ENCODE measurements at regions not wholly inside any gene's neighbourhood (a gene's known extent, or its start where the extent isn't known, plus 50 kb on each side); places are given as distances from the start of the nearest gene placed in this dataset.
"Not testable (repeated sequence)": the region's sequence is repeated elsewhere in the genome, so short reads cannot be mapped to it uniquely, and the experiment has no call there.

- no peak for ATAC-seq (ENCODE audit: low read depth)
- CTCF ChIA-PET, result no interaction called here
These were observed 103.1 kb downstream of the VGLL3 start for GRCh38 chr3:86887876-86888275.

GRCh38 chr3:86880066-86880465 is 110.9 kb downstream of the VGLL3 start:
- Histone ChIP-seq H3K4me3 (ENCODE audit: control extremely low read depth in 1 of 5, extremely low read depth in 1 of 5, insufficient read depth in 1 of 5, low read depth in 2 of 5, low read length in 4 of 5) (no peak overlapping the region), H3K9ac (ENCODE audit: low read length) (no peak overlapping the region), H2AFZ (ENCODE audit: insufficient read depth, low read depth, low read length, poor library complexity, severe bottlenecking) (no peak overlapping the region), H3K4me2 (replicated peaks; ENCODE audit: low read depth, low read length, poor library complexity, severe bottlenecking) (no peak overlapping the region), H3K79me2 (ENCODE audit: control insufficient read depth, insufficient read depth, low read length) (no peaks in the 10 kb centered on the region), H4K20me1 (ENCODE audit: control insufficient read depth, insufficient read depth, low read length, poor library complexity, severe bottlenecking) (no peaks in the 10 kb centered on the region), H3K27ac (ENCODE audit: low read length in 2 of 2) (no peak overlapping the region), H3K9me3 (ENCODE audit: control extremely low read depth in 1 of 3, control insufficient read depth in 2 of 3, insufficient read depth in 1 of 3, low read length in 2 of 3) (no peaks in the 10 kb centered on the region), H3K4me1 (ENCODE audit: control insufficient read depth in 2 of 2, insufficient read depth in 2 of 2, low read length in 2 of 2) (no peaks in the 10 kb centered on the region), H3K27me3 (replicated peaks in 1 of 4; ENCODE audit: control extremely low read depth in 1 of 4, control insufficient read depth in 3 of 4, insufficient read depth in 4 of 4, low read length in 3 of 4) (no peaks in the 10 kb centered on the region), H3K36me3 (replicated peaks in 1 of 2; ENCODE audit: control extremely low read depth in 1 of 2, control insufficient read depth in 1 of 2, extremely low read depth in 1 of 2, insufficient read depth in 2 of 2, low read length in 1 of 2) (no peaks in the 10 kb centered on the region)
- DNase-seq (no peak), ATAC-seq (ENCODE audit: low read depth) (no peak)
- intact Hi-C loops (cut with micrococcal nuclease), result no loop called here
- TF ChIP-seq CTCF (IDR thresholded peaks at IDR 0.05) (no peak), EZH2 (IDR thresholded peaks at IDR 0.05; ENCODE audit: borderline replicate concordance, insufficient read depth, low read depth, low read length, poor library complexity, severe bottlenecking) (no peak)
- Mint-ChIP-seq H3K4me3 (no peak overlapping the region), H3K27me3 (no peaks in the 10 kb centered on the region), H3K4me1 (no peaks in the 10 kb centered on the region), H3K9me3 (ENCODE audit: insufficient read depth) (no peaks in the 10 kb centered on the region), H3K27ac (no peak overlapping the region)
- ChIA-PET POLR2A (no interaction called here), CTCF (no interaction called here)
- WGBS (ENCODE audit: insufficient coverage), result 100% methylated on average over 2 of the region's 6 CpGs

More at GRCh38 chr3:86887876-86888275, 103.1 kb downstream of the VGLL3 start:
- no peaks in the 10 kb centered on the region for H3K4me1 Mint-ChIP-seq
- no peaks in the 10 kb centered on the region for H3K79me2 ChIP-seq (ENCODE audit: control insufficient read depth, insufficient read depth, low read length)
- H3K4me3 ChIP-seq (ENCODE audit: control extremely low read depth in 1 of 5, extremely low read depth in 1 of 5, insufficient read depth in 1 of 5, low read depth in 2 of 5, low read length in 4 of 5), result no peak overlapping the region
- H2AFZ ChIP-seq (ENCODE audit: insufficient read depth, low read depth, low read length, poor library complexity, severe bottlenecking), result no peak overlapping the region
- H3K27me3 Mint-ChIP-seq, result no peaks in the 10 kb centered on the region
- no peaks in the 10 kb centered on the region for H3K9me3 ChIP-seq (ENCODE audit: control extremely low read depth in 1 of 3, control insufficient read depth in 2 of 3, insufficient read depth in 1 of 3, low read length in 2 of 3)
- TF ChIP-seq EZH2 (IDR thresholded peaks at IDR 0.05; ENCODE audit: borderline replicate concordance, insufficient read depth, low read depth, low read length, poor library complexity, severe bottlenecking) (no peak), CTCF (IDR thresholded peaks at IDR 0.05) (no peak)
- no peak overlapping the region for H3K4me2 ChIP-seq (replicated peaks; ENCODE audit: low read depth, low read length, poor library complexity, severe bottlenecking)
- no peak overlapping the region for H3K27ac ChIP-seq (ENCODE audit: low read length in 2 of 2)
- no peak for DNase-seq
- no peak overlapping the region for H3K9ac ChIP-seq (ENCODE audit: low read length)
- H3K4me1 ChIP-seq (ENCODE audit: control insufficient read depth in 2 of 2, insufficient read depth in 2 of 2, low read length in 2 of 2), result no peaks in the 10 kb centered on the region
- peaks cover 5% of the 10 kb centered on the region for H3K9me3 Mint-ChIP-seq (ENCODE audit: insufficient read depth)
- H4K20me1 ChIP-seq (ENCODE audit: control insufficient read depth, insufficient read depth, low read length, poor library complexity, severe bottlenecking), result no peaks in the 10 kb centered on the region
- intact Hi-C loops (cut with micrococcal nuclease), result no loop called here
- no peaks in the 10 kb centered on the region for H3K36me3 ChIP-seq (replicated peaks in 1 of 2; ENCODE audit: control extremely low read depth in 1 of 2, control insufficient read depth in 1 of 2, extremely low read depth in 1 of 2, insufficient read depth in 2 of 2, low read length in 1 of 2)
- no peaks in the 10 kb centered on the region for H3K27me3 ChIP-seq (replicated peaks in 1 of 4; ENCODE audit: control extremely low read depth in 1 of 4, control insufficient read depth in 3 of 4, insufficient read depth in 4 of 4, low read length in 3 of 4)
- no peak overlapping the region for H3K4me3 Mint-ChIP-seq
- POLR2A ChIA-PET, result no interaction called here
- H3K27ac Mint-ChIP-seq, result no peak overlapping the region

DNA sequence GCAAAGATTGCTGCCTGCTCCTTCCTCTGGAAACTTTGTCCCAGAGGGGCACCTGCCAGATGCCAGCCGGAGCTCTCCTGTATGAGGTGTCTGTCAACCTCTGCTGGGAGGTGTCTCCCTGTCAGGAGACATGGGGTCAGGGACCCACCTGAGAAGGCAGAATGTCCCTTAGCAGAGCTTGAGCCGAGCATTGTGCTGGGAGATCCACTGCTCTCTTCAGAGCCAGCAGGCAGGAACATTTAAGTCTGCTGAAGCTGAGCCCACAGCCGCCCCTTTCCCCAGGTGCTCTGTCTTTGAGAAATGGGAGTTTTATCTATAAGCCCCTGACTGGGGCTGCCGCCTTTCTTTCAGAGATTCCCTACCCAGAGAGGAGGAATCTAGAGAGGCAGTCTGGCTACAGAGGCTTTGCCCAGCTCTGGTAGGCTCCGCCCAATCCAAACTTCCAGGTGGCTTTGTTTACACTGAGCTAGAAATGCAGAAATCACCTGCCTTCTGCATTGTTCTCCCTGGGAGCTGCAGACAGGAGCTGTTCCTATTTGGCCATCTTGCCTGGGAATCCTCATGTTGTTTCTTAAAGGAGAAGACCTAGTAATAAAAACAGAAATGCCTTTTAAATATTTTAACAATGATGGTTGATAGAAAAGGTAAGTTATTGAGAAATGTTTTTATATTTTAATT is 114.3 kb downstream of the VGLL3 start:
- H2AFZ ChIP-seq (ENCODE audit: insufficient read depth, low read depth, low read length, poor library complexity, severe bottlenecking); H3K9ac ChIP-seq (ENCODE audit: low read length); CTCF ChIA-PET; H3K36me3 ChIP-seq (replicated peaks in 1 of 2; ENCODE audit: control extremely low read depth in 1 of 2, control insufficient read depth in 1 of 2, extremely low read depth in 1 of 2, insufficient read depth in 2 of 2, low read length in 1 of 2); H3K4me3 ChIP-seq (ENCODE audit: control extremely low read depth in 1 of 5, extremely low read depth in 1 of 5, insufficient read depth in 1 of 5, low read depth in 2 of 5, low read length in 4 of 5); H3K4me2 ChIP-seq (replicated peaks; ENCODE audit: low read depth, low read length, poor library complexity, severe bottlenecking); H3K9me3 Mint-ChIP-seq (ENCODE audit: insufficient read depth); H3K27me3 ChIP-seq (replicated peaks in 1 of 4; ENCODE audit: control extremely low read depth in 1 of 4, control insufficient read depth in 3 of 4, insufficient read depth in 4 of 4, low read length in 3 of 4); H3K79me2 ChIP-seq (ENCODE audit: control insufficient read depth, insufficient read depth, low read length); H3K4me1 Mint-ChIP-seq; DNase-seq; H3K27me3 Mint-ChIP-seq; H3K4me1 ChIP-seq (ENCODE audit: control insufficient read depth in 2 of 2, insufficient read depth in 2 of 2, low read length in 2 of 2); H3K4me3 Mint-ChIP-seq; POLR2A ChIA-PET; H3K27ac Mint-ChIP-seq; H3K9me3 ChIP-seq (ENCODE audit: control extremely low read depth in 1 of 3, control insufficient read depth in 2 of 3, insufficient read depth in 1 of 3, low read length in 2 of 3); intact Hi-C loops (cut with micrococcal nuclease); H4K20me1 ChIP-seq (ENCODE audit: control insufficient read depth, insufficient read depth, low read length, poor library complexity, severe bottlenecking); H3K27ac ChIP-seq (ENCODE audit: low read length in 2 of 2); ATAC-seq (ENCODE audit: low read depth): not testable (repeated sequence)
- 62% methylated on average over 4 of the region's 5 CpGs for WGBS (ENCODE audit: insufficient coverage)
